ENCODE measurements at regions not wholly inside any gene's neighbourhood (a gene's known extent, or its start where the extent isn't known, plus 50 kb on each side); places are given as distances from the start of the nearest gene placed in this dataset.
A peak's percentile ranks its signal among the peaks of the same experiment; 100 is the strongest.

- TF ChIP-seq CTCF (IDR thresholded peaks at IDR 0.05), result no peak
- Mint-ChIP-seq H3K9me3 (ENCODE audit: low read depth) (peaks cover 23% of the 10 kb centered on the region), H3K4me3 (ENCODE audit: unreplicated experiment) (no peak overlapping the region), H3K27ac (ENCODE audit: unreplicated experiment) (no peak overlapping the region), H3K4me1 (ENCODE audit: low read depth) (no peaks in the 10 kb centered on the region), H3K27me3 (ENCODE audit: low read depth) (no peaks in the 10 kb centered on the region), H3K36me3 (ENCODE audit: low read depth) (no peaks in the 10 kb centered on the region)
- DNase-seq (ENCODE audit: low spot score), result no peak
Measured at GRCh38 chr18:2390158-2390557, 181.1 kb downstream of the METTL4 start.

GRCh38 chr18:2391470-2391869, 179.8 kb downstream of the METTL4 start:
- no peak overlapping the region for H3K4me3 Mint-ChIP-seq (ENCODE audit: unreplicated experiment)
- no peak for TF ChIP-seq CTCF (IDR thresholded peaks at IDR 0.05)
- no peaks in the 10 kb centered on the region for H3K27me3 Mint-ChIP-seq (ENCODE audit: low read depth)
- no peak overlapping the region for H3K27ac Mint-ChIP-seq (ENCODE audit: unreplicated experiment)
- H3K4me1 Mint-ChIP-seq (ENCODE audit: low read depth), result peaks cover 8% of the 10 kb centered on the region
- H3K9me3 Mint-ChIP-seq (ENCODE audit: low read depth), result peaks cover 17% of the 10 kb centered on the region
- no peaks in the 10 kb centered on the region for H3K36me3 Mint-ChIP-seq (ENCODE audit: low read depth)
- DNase-seq (ENCODE audit: low spot score), result no peak

GRCh38 chr18:2392446-2392845, 178.9 kb downstream of the METTL4 start:
- Mint-ChIP-seq H3K9me3 (ENCODE audit: low read depth) (peaks cover 13% of the 10 kb centered on the region), H3K27me3 (ENCODE audit: low read depth) (no peaks in the 10 kb centered on the region), H3K27ac (ENCODE audit: unreplicated experiment) (no peak overlapping the region), H3K4me3 (ENCODE audit: unreplicated experiment) (no peak overlapping the region), H3K36me3 (ENCODE audit: low read depth) (no peaks in the 10 kb centered on the region), H3K4me1 (ENCODE audit: low read depth) (peaks cover 8% of the 10 kb centered on the region)
- no peak for TF ChIP-seq CTCF (IDR thresholded peaks at IDR 0.05)
- no peak for DNase-seq (ENCODE audit: low spot score)

- DNase-seq (ENCODE audit: low spot score), result no peak
- no peak for TF ChIP-seq CTCF (IDR thresholded peaks at IDR 0.05)
- Mint-ChIP-seq H3K36me3 (ENCODE audit: low read depth) (no peaks in the 10 kb centered on the region), H3K27ac (ENCODE audit: unreplicated experiment) (peak overlapping the region; percentile 12), H3K9me3 (ENCODE audit: low read depth) (peaks cover 6% of the 10 kb centered on the region), H3K4me3 (ENCODE audit: unreplicated experiment) (no peak overlapping the region), H3K27me3 (ENCODE audit: low read depth) (no peaks in the 10 kb centered on the region), H3K4me1 (ENCODE audit: low read depth) (peaks cover 8% of the 10 kb centered on the region)
Measured at GRCh38 chr18:2394684-2395083, 176.6 kb downstream of the METTL4 start.

GRCh38 chr18:2395427-2396161, 175.7 kb downstream of the METTL4 start:
- no peak for TF ChIP-seq CTCF (IDR thresholded peaks at IDR 0.05)
- Mint-ChIP-seq H3K4me1 (ENCODE audit: low read depth) (peaks cover 8% of the 10 kb centered on the region), H3K27me3 (ENCODE audit: low read depth) (no peaks in the 10 kb centered on the region), H3K36me3 (ENCODE audit: low read depth) (no peaks in the 10 kb centered on the region), H3K27ac (ENCODE audit: unreplicated experiment) (no peak overlapping the region), H3K9me3 (ENCODE audit: low read depth) (peaks cover 1% of the 10 kb centered on the region), H3K4me3 (ENCODE audit: unreplicated experiment) (no peak overlapping the region)
- no peak for DNase-seq (ENCODE audit: low spot score)
